ENCODE measurements at regions not wholly inside any gene's neighbourhood (a gene's known extent, or its start where the extent isn't known, plus 50 kb on each side); places are given as distances from the start of the nearest gene placed in this dataset.

DNA sequence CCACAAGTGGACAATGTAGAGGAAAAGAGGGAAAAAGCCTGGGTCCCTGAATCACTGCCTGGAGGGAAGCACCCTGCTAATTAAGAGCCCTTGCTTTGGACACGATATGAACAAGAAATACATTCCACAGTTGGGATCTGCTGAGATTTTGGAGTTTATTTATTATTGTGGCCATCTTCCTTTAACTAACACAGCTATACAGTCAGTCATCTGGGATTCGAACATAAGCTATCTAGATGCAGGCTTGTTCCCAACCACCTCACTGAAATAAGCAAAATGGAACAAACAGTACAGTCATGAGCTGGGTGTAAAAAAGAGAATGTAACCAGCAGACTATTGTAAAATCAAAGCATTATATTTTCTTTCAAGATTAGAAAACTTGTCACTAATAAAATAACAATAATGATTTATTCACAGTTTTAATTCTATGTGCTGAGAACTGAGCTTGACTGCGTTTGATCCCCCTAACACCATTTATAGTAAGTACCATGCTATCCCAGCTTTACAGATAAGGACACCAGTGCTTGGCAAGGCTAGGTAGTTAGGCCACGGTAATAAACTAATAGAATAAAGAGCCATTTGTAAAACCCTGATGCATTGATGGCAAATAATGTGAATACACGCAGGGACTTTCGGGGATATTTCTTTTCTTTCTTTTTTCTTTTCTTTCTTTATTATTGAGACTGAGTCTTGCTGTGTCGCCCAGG, 223.8 kb upstream of the KLF6 start:
- Mint-ChIP-seq H3K9me3 (ENCODE audit: insufficient read depth) (peaks cover 5% of the 10 kb centered on the region), H3K4me3 (no peak overlapping the region), H3K27ac (no peak overlapping the region), H3K4me1 (peaks cover 21% of the 10 kb centered on the region), H3K27me3 (no peaks in the 10 kb centered on the region)
- Histone ChIP-seq H3K27ac (ENCODE audit: low read length in 2 of 2) (no peak overlapping the region), H2AFZ (ENCODE audit: insufficient read depth, low read depth, low read length, poor library complexity, severe bottlenecking) (no peak overlapping the region), H4K20me1 (ENCODE audit: control insufficient read depth, insufficient read depth, low read length, poor library complexity, severe bottlenecking) (no peaks in the 10 kb centered on the region), H3K36me3 (replicated peaks in 1 of 2; ENCODE audit: control extremely low read depth in 1 of 2, control insufficient read depth in 1 of 2, extremely low read depth in 1 of 2, insufficient read depth in 2 of 2, low read length in 1 of 2) (no peaks in the 10 kb centered on the region), H3K79me2 (ENCODE audit: control insufficient read depth, insufficient read depth, low read length) (no peaks in the 10 kb centered on the region), H3K4me3 (ENCODE audit: control extremely low read depth in 1 of 5, extremely low read depth in 1 of 5, insufficient read depth in 1 of 5, low read depth in 2 of 5, low read length in 4 of 5) (no peak overlapping the region), H3K4me2 (replicated peaks; ENCODE audit: low read depth, low read length, poor library complexity, severe bottlenecking) (no peak overlapping the region), H3K27me3 (replicated peaks in 1 of 4; ENCODE audit: control extremely low read depth in 1 of 4, control insufficient read depth in 3 of 4, insufficient read depth in 4 of 4, low read length in 3 of 4) (no peaks in the 10 kb centered on the region), H3K9ac (ENCODE audit: low read length) (no peak overlapping the region), H3K9me3 (ENCODE audit: control extremely low read depth in 1 of 3, control insufficient read depth in 2 of 3, insufficient read depth in 1 of 3, low read length in 2 of 3) (no peaks in the 10 kb centered on the region), H3K4me1 (ENCODE audit: control insufficient read depth in 2 of 2, insufficient read depth in 2 of 2, low read length in 2 of 2) (peaks cover 6 to 9% of the 10 kb centered on the region in 2 donors)
- CTCF ChIA-PET = no interaction called here
- 89% methylated on average over 1 of the region's 7 CpGs for WGBS (ENCODE audit: insufficient coverage)
- TF ChIP-seq, protein P1, sequence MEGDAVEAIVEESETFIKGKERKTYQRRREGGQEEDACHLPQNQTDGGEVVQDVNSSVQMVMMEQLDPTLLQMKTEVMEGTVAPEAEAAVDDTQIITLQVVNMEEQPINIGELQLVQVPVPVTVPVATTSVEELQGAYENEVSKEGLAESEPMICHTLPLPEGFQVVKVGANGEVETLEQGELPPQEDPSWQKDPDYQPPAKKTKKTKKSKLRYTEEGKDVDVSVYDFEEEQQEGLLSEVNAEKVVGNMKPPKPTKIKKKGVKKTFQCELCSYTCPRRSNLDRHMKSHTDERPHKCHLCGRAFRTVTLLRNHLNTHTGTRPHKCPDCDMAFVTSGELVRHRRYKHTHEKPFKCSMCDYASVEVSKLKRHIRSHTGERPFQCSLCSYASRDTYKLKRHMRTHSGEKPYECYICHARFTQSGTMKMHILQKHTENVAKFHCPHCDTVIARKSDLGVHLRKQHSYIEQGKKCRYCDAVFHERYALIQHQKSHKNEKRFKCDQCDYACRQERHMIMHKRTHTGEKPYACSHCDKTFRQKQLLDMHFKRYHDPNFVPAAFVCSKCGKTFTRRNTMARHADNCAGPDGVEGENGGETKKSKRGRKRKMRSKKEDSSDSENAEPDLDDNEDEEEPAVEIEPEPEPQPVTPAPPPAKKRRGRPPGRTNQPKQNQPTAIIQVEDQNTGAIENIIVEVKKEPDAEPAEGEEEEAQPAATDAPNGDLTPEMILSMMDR (IDR thresholded peaks at IDR 0.05) = no peak
- no peak for TF ChIP-seq EZH2 (IDR thresholded peaks at IDR 0.05; ENCODE audit: borderline replicate concordance, insufficient read depth, low read depth, low read length, poor library complexity, severe bottlenecking)
- no peak for DNase-seq
- intact Hi-C loops (cut with micrococcal nuclease) = no loop called here
- ATAC-seq (ENCODE audit: low read depth) = no peak
- POLR2A ChIA-PET = no interaction called here

DNA sequence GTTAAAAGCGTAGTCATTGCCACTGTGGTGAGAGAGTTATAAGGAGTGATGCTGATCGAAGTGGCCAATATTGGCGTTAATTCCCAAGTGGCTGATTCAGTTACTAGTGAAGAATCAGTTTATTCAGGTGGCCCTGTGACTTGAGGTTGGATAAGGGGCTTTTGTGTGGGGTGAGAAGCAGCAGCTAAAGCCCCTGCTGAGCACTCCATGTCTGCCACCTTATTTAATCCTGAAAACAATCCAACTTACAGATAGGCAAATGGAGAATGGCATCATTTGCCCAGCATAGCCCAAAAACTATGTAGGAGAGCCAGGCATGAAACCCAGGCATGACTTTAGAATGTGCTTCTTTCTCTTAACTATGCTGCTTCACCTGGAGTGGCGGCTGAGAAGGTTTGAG, 222.8 kb upstream of the KLF6 start:
- no peaks in the 10 kb centered on the region for H4K20me1 ChIP-seq (ENCODE audit: control insufficient read depth, insufficient read depth, low read length, poor library complexity, severe bottlenecking)
- no peaks in the 10 kb centered on the region for H3K79me2 ChIP-seq (ENCODE audit: control insufficient read depth, insufficient read depth, low read length)
- no peaks in the 10 kb centered on the region for H3K36me3 ChIP-seq (replicated peaks in 1 of 2; ENCODE audit: control extremely low read depth in 1 of 2, control insufficient read depth in 1 of 2, extremely low read depth in 1 of 2, insufficient read depth in 2 of 2, low read length in 1 of 2)
- H3K27ac ChIP-seq (ENCODE audit: low read length in 2 of 2) = no peak overlapping the region
- no peak overlapping the region for H3K9ac ChIP-seq (ENCODE audit: low read length)
- no peaks in the 10 kb centered on the region for H3K9me3 ChIP-seq (ENCODE audit: control extremely low read depth in 1 of 3, control insufficient read depth in 2 of 3, insufficient read depth in 1 of 3, low read length in 2 of 3)
- WGBS (ENCODE audit: insufficient coverage) = 94% methylated on average over 3 of the region's 4 CpGs
- no peaks in the 10 kb centered on the region for H3K27me3 ChIP-seq (replicated peaks in 1 of 4; ENCODE audit: control extremely low read depth in 1 of 4, control insufficient read depth in 3 of 4, insufficient read depth in 4 of 4, low read length in 3 of 4)
- no peaks in the 10 kb centered on the region for H3K27me3 Mint-ChIP-seq
- DNase-seq = no peak
- no peak overlapping the region for H2AFZ ChIP-seq (ENCODE audit: insufficient read depth, low read depth, low read length, poor library complexity, severe bottlenecking)
- H3K4me3 Mint-ChIP-seq = no peak overlapping the region
- CTCF ChIA-PET = no interaction called here
- ATAC-seq (ENCODE audit: low read depth) = no peak
- no peak overlapping the region for H3K27ac Mint-ChIP-seq
- H3K4me3 ChIP-seq (ENCODE audit: control extremely low read depth in 1 of 5, extremely low read depth in 1 of 5, insufficient read depth in 1 of 5, low read depth in 2 of 5, low read length in 4 of 5) = no peak overlapping the region
- no peak overlapping the region for H3K4me2 ChIP-seq (replicated peaks; ENCODE audit: low read depth, low read length, poor library complexity, severe bottlenecking)
- TF ChIP-seq, protein P1 (IDR thresholded peaks at IDR 0.05) = no peak
- TF ChIP-seq EZH2 (IDR thresholded peaks at IDR 0.05; ENCODE audit: borderline replicate concordance, insufficient read depth, low read depth, low read length, poor library complexity, severe bottlenecking) = no peak
- POLR2A ChIA-PET = no interaction called here
- H3K4me1 Mint-ChIP-seq = peaks cover 15% of the 10 kb centered on the region
- intact Hi-C loops (cut with micrococcal nuclease) = no loop called here
- H3K9me3 Mint-ChIP-seq (ENCODE audit: insufficient read depth) = peaks cover 5% of the 10 kb centered on the region
- peaks cover 5 to 6% of the 10 kb centered on the region in 2 donors for H3K4me1 ChIP-seq (ENCODE audit: control insufficient read depth in 2 of 2, insufficient read depth in 2 of 2, low read length in 2 of 2)

Data from B cell (primary cell).